SK-N-SH (cell line): ENCODE measurements at regions not wholly inside any gene's neighbourhood (a gene's known extent, or its start where the extent isn't known, plus 50 kb on each side); places are given as distances from the start of the nearest gene placed in this dataset.

Experiments
- CTCF ChIA-PET: fragments of 300-600, 350-600 bp; formaldehyde crosslinking; extraction: SDS; loops from one replicate; lab custom pipeline; 2021; lab: Yijun Ruan, JAX
- POLR2A ChIA-PET: fragments of 350-600 bp; sonication (Branson Sonifier 250); formaldehyde crosslinking; extraction: SDS; loops from one replicate; lab custom pipeline; 2020; ENCODE audit warnings: antibody characterized with exemption, inconsistent platforms; lab: Yijun Ruan, JAX
- DNase-seq: peaks from one replicate; pipeline ENCODE4 v3.0.0; 2012
- H2AFZ ChIP-seq: fragments of 200-600 bp; sonication (generic); 2 replicates; pipeline ENCODE4 v1.8.1; 2016; ENCODE audit warnings: antibody characterized with exemption, mild to moderate bottlenecking, low read depth
- H3F3A ChIP-seq: fragments of 200-600 bp; sonication (generic); replicated peaks from 2 replicates; pipeline ENCODE3; 2016; ENCODE audit warnings: antibody characterized with exemption, mild to moderate bottlenecking; ENCODE audit not compliant: insufficient read depth
- H3K27ac ChIP-seq, 2 experiments: fragments of 200-500 bp in 1 of 2; fragments of 200-600 bp in 1 of 2; sonication (Bioruptor generic) in 1 of 2; sonication (generic), shearing (Covaris generic) in 1 of 2; 2 replicates each; pipeline versions ENCODE4 v1.5.1 to v1.6.1; 2014 to 2016; ENCODE audit warnings: low read depth in 2 of 2, inconsistent platforms in 1 of 2, low read length in 1 of 2, mild to moderate bottlenecking in 1 of 2, mixed read lengths in 1 of 2
- H3K27me3 ChIP-seq: fragments of 200-600 bp; sonication (generic), shearing (Covaris generic); 2 replicates; pipeline ENCODE4 v1.6.1; 2016; ENCODE audit warnings: mixed run types; ENCODE audit not compliant: insufficient read depth
- H3K36me3 ChIP-seq, 2 experiments: fragments of 200-500 bp in 1 of 2; fragments of 200-600 bp in 1 of 2; sonication (Bioruptor generic) in 1 of 2; sonication (generic) in 1 of 2; replicated peaks in 1 of 2; 2 replicates each; pipeline versions ENCODE3 to v1.5.1; 2014 to 2016; ENCODE audit warnings: low read length in 1 of 2, mild to moderate bottlenecking in 1 of 2; ENCODE audit not compliant: insufficient read depth in 2 of 2, control insufficient read depth in 1 of 2
- H3K4me1 ChIP-seq, 2 experiments: fragments of 200-500 bp in 1 of 2; fragments of 200-600 bp in 1 of 2; sonication (Bioruptor generic) in 1 of 2; sonication (generic), shearing (Covaris generic) in 1 of 2; 2 replicates each; pipeline versions ENCODE4 v1.5.1 to v1.6.1; 2014 to 2016; ENCODE audit warnings: low read depth in 1 of 2, low read length in 1 of 2, mixed run types in 1 of 2; ENCODE audit not compliant: insufficient read depth in 2 of 2, control insufficient read depth in 1 of 2
- H3K4me2 ChIP-seq: fragments of 200-600 bp; sonication (generic), shearing (Covaris generic); 2 replicates; pipeline ENCODE4 v1.6.1; 2017; ENCODE audit warnings: mixed run types
- H3K4me3 ChIP-seq, 2 experiments: fragments of 200-500 bp in 1 of 2; fragments of 200-600 bp in 1 of 2; sonication (Bioruptor generic) in 1 of 2; sonication (generic), shearing (Covaris generic) in 1 of 2; 2 replicates each; pipeline versions ENCODE4 v1.5.1 to v1.8.1; 2014 to 2016; ENCODE audit warnings: low read depth in 2 of 2, inconsistent platforms in 1 of 2, low read length in 1 of 2, mild to moderate bottlenecking in 1 of 2, mixed read lengths in 1 of 2, moderate library complexity in 1 of 2
- H3K79me2 ChIP-seq: fragments of 200-600 bp; sonication (generic); 2 replicates; pipeline ENCODE4 v1.8.1; 2017; ENCODE audit warnings: mild to moderate bottlenecking; ENCODE audit not compliant: insufficient read depth
- H3K9ac ChIP-seq: fragments of 200-600 bp; sonication (generic); 2 replicates; pipeline ENCODE4 v1.6.1; 2017; ENCODE audit warnings: mixed run types
- H3K9me2 ChIP-seq: fragments of 200-600 bp; sonication (generic); 2 replicates; pipeline ENCODE4 v1.6.1; 2017; ENCODE audit warnings: mixed run types
- H3K9me3 ChIP-seq: fragments of 200-600 bp; sonication (generic); 2 replicates; pipeline ENCODE4 v1.6.1; 2017; ENCODE audit warnings: mixed run types, mild to moderate bottlenecking, moderate library complexity
- H4K20me1 ChIP-seq: fragments of 200-600 bp; sonication (generic); 2 replicates; pipeline ENCODE4 v1.6.1; 2017; ENCODE audit warnings: mild to moderate bottlenecking, mixed run types; ENCODE audit not compliant: insufficient read depth
- CTCF ChIP-seq: fragments of 200-600 bp; sonication (generic); IDR thresholded peaks from 2 replicates; pipeline ENCODE4 v1.6.1; 2017; ENCODE audit warnings: antibody characterized with exemption, mild to moderate bottlenecking, moderate library complexity
- ELF1 ChIP-seq: IDR thresholded peaks from 2 replicates; pipeline ENCODE4 v1.4.0; 2012
- GABPA ChIP-seq: IDR thresholded peaks from 2 replicates; pipeline ENCODE4 v1.4.0; 2012; ENCODE audit warnings: low read depth, mild to moderate bottlenecking
- IRF3 ChIP-seq: fragments of 150-350 bp; IDR thresholded peaks from 2 replicates; pipeline ENCODE4 v1.6.1; 2016; ENCODE audit warnings: mild to moderate bottlenecking, low read depth, low read length
- JUND ChIP-seq: IDR thresholded peaks from 2 replicates; pipeline ENCODE4 v1.4.0; 2012
- MEF2A ChIP-seq: IDR thresholded peaks from 2 replicates; pipeline ENCODE4 v1.4.0; 2012; ENCODE audit warnings: low read depth, borderline replicate concordance
- MXI1 ChIP-seq: IDR thresholded peaks from 2 replicates; pipeline ENCODE4 v1.6.1; 2012; ENCODE audit warnings: mild to moderate bottlenecking, low read depth, low read length, improper control_type of control experiment
- NFIC ChIP-seq: IDR thresholded peaks from 2 replicates; pipeline ENCODE4 v1.4.0; 2012; ENCODE audit warnings: borderline replicate concordance
- PBX3 ChIP-seq: IDR thresholded peaks from 2 replicates; pipeline ENCODE4; 2012
- POLR2AphosphoS5 ChIP-seq: IDR thresholded peaks from 2 replicates; pipeline ENCODE4 v1.6.1; 2012; ENCODE audit warnings: low read depth, low read length
- RCOR1 ChIP-seq: fragments of 150-350 bp; IDR thresholded peaks from 2 replicates; pipeline ENCODE4 v1.6.1; 2017; ENCODE audit warnings: antibody characterized with exemption, low read length
- SMC3 ChIP-seq: IDR thresholded peaks from 2 replicates; pipeline ENCODE4 v1.6.1; 2012; ENCODE audit warnings: low read depth, low read length, improper control_type of control experiment
- TAF1 ChIP-seq: IDR thresholded peaks from 2 replicates; pipeline ENCODE4 v1.6.1; 2012; ENCODE audit warnings: low read depth, mild to moderate bottlenecking, low read length, moderate library complexity, borderline replicate concordance
- TEAD4 ChIP-seq: IDR thresholded peaks from 2 replicates; pipeline ENCODE4 v1.4.0; 2012; ENCODE audit warnings: mild to moderate bottlenecking, borderline replicate concordance; ENCODE audit not compliant: insufficient read depth
- USF1 ChIP-seq: IDR thresholded peaks from 2 replicates; pipeline ENCODE4 v1.4.0; 2012; ENCODE audit warnings: low read depth, borderline replicate concordance
- YY1 ChIP-seq: IDR thresholded peaks from 2 replicates; pipeline ENCODE4 v1.4.0; 2012; ENCODE audit warnings: low read depth, mild to moderate bottlenecking
- ZBTB33 ChIP-seq: IDR thresholded peaks from 2 replicates; pipeline ENCODE4 v1.4.0; 2012; ENCODE audit warnings: low read depth, borderline replicate concordance
- WGBS: methylation state at CpG from one replicate; pipeline ENCODE4 v1.1.6; 2017; ENCODE audit warnings: low lambda C conversion rate; 5-methylcytosine and 5-hydroxymethylcytosine counted together

- Histone ChIP-seq H3K9ac (no peak overlapping the region), H3K79me2 (no peaks in the 10 kb centered on the region), H3K4me1 (no peaks in the 10 kb centered on the region), H4K20me1 (no peaks in the 10 kb centered on the region), H3K9me3 (no peaks in the 10 kb centered on the region), H3F3A (peaks cover 6% of the 10 kb centered on the region), H3K4me3 (no peak overlapping the region), H3K36me3 (no peaks in the 10 kb centered on the region), H3K4me2 (no peak overlapping the region), H3K27me3 (no peaks in the 10 kb centered on the region), H3K9me2 (no peaks in the 10 kb centered on the region), H3K27ac (no peak overlapping the region)
- DNase-seq: no peak
- CTCF ChIA-PET: no interaction called here
- POLR2A ChIA-PET: no interaction called here
- WGBS: 63% methylated on average over 2 of the region's 2 CpGs
- TF ChIP-seq CTCF: no peak
- no peak for TF ChIP-seq TAF1
- TF ChIP-seq JUND: no peak
- TF ChIP-seq TEAD4: no peak
- TF ChIP-seq ELF1: no peak
- TF ChIP-seq IRF3: no peak
- TF ChIP-seq GABPA: no peak
- TF ChIP-seq PBX3: no peak
- no peak for TF ChIP-seq SMC3
- TF ChIP-seq RCOR1: no peak
- TF ChIP-seq NFIC: no peak
- TF ChIP-seq POLR2AphosphoS5: no peak
- no peak for TF ChIP-seq MXI1
- no peak for TF ChIP-seq USF1
- TF ChIP-seq YY1: no peak
- TF ChIP-seq ZBTB33: no peak
- TF ChIP-seq MEF2A: no peak
- TF ChIP-seq, all 33 proteins: peak for 0
- H2AFZ ChIP-seq: peak overlapping the region; percentile 25
Observed at GRCh38 chr4:166426300-166426863, 553.3 kb downstream of the TLL1 start.
